Stimulated activated naive CD8-positive, alpha-beta T cell treated with anti-CD3 and anti-CD28 coated beads, Interleukin-15, Interleukin-2, amounts not matched to agents 100 ng/mL and 50 ng/mL, for 24 hours (primary cell): ENCODE measurements at regions not wholly inside any gene's neighbourhood (a gene's known extent, or its start where the extent isn't known, plus 50 kb on each side); places are given as distances from the start of the nearest gene placed in this dataset.

ENCODE experiments used
- H3K27ac Mint-ChIP-seq: one replicate; pipeline ENCODE4 v1.8.0; 2021; ENCODE audit warnings: mild to moderate bottlenecking, mixed read lengths
- H3K27me3 Mint-ChIP-seq: one replicate; pipeline ENCODE4 v1.8.0; 2021; ENCODE audit warnings: mixed read lengths
- H3K36me3 Mint-ChIP-seq: one replicate; pipeline ENCODE4 v1.8.0; 2021; ENCODE audit warnings: low read depth, mixed read lengths
- H3K4me1 Mint-ChIP-seq: one replicate; pipeline ENCODE4 v1.8.0; 2021; ENCODE audit warnings: low read depth, mixed read lengths
- H3K4me3 Mint-ChIP-seq: one replicate; pipeline ENCODE4 v1.8.0; 2021; ENCODE audit warnings: mild to moderate bottlenecking, mixed read lengths
- H3K9me3 Mint-ChIP-seq: one replicate; pipeline ENCODE4 v1.8.0; 2021; ENCODE audit warnings: mixed read lengths

DNA sequence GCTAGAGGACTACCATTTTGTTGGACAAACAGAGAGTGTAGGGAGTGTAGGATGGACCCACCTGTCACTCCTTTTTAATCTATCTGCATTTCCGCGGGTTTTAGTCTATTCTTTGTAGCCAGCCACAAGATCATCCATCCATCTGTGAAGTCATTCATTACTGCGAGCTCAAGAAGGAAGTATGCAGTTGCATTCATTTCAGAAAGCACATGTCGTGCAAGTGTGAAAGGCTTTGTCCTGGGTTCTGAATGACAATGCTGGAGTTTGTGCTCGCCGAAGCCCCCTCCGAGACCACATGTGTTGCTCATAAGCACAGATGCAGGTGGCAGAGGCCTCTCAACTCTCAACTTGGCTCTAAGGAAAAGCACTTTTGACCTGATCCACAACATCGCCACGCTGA is 70.3 kb upstream of the BASP1 start:
- Mint-ChIP-seq H3K9me3 (no peaks in the 10 kb centered on the region), H3K27me3 (peaks cover 3% of the 10 kb centered on the region), H3K4me3 (no peak overlapping the region), H3K27ac (no peak overlapping the region), H3K36me3 (no peaks in the 10 kb centered on the region), H3K4me1 (no peaks in the 10 kb centered on the region)

DNA sequence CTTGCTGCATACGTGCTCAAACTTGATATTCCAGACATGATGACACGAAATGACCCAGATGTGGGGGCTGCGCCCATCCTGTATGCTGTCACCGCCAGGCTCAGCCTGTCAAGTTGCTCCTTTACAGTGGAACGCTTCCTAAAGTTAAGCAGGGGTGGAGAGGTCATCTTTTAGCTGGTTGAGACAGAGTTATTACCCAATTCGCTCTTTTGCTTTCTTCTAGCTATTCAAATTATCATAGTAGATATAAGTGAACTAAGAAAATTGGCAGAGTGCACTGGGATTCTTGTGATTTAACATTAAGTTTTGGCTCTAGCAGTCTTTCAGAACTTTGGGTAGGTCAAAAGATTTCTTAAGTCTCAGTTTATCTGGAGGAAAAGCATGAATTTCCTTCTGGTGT is 69.8 kb upstream of the BASP1 start:
- Mint-ChIP-seq H3K27me3 (no peaks in the 10 kb centered on the region), H3K36me3 (no peaks in the 10 kb centered on the region), H3K27ac (no peak overlapping the region), H3K4me3 (no peak overlapping the region), H3K9me3 (no peaks in the 10 kb centered on the region), H3K4me1 (no peaks in the 10 kb centered on the region)

DNA sequence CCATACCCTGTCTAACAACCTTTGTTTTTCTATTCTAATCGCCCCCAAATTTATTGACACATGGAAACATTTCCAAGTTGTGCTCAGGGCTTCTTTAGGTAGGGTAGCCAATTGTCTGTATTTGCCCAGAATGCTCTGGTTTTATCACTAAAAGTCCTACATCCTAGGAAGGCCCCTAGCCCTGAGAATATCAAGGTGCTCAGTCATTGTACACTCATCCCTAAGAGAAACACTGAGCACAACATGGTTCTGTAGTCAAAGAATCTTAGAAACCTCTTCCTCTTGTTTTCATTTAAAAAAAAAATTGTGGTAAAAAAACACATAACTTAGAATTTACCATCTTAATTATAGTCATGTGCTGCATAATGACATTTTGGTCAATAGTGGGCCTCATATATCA is 69.0 kb upstream of the BASP1 start:
- no peak overlapping the region for H3K27ac Mint-ChIP-seq
- H3K9me3 Mint-ChIP-seq, result no peaks in the 10 kb centered on the region

DNA sequence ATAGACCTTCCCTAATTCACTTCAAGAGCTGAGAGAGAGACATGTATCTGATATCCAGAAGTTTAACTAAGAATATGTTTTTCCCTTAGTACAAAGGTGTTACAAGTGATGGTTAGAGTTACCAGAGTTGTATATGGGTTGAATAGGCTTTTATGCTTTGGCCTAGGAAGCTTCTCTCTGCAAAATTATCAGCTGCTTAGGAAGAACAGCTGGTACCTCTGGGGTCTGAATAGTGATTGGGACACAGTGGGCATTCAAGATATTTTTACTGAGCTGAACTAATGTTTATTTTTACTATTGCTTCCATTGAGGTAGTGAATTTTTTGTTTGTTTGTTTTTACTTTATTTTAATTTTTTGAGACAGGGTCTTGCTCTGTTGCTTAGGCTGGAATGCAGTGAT is 67.6 kb upstream of the BASP1 start:
- H3K27ac Mint-ChIP-seq, result no peak overlapping the region
- no peaks in the 10 kb centered on the region for H3K36me3 Mint-ChIP-seq
- no peaks in the 10 kb centered on the region for H3K9me3 Mint-ChIP-seq
- H3K4me1 Mint-ChIP-seq, result no peaks in the 10 kb centered on the region
- no peaks in the 10 kb centered on the region for H3K27me3 Mint-ChIP-seq
- H3K4me3 Mint-ChIP-seq, result no peak overlapping the region

More for the DNA sequence above, 69.0 kb upstream of the BASP1 start:
- H3K4me3 Mint-ChIP-seq, result no peak overlapping the region
- no peaks in the 10 kb centered on the region for H3K27me3 Mint-ChIP-seq
- no peaks in the 10 kb centered on the region for H3K36me3 Mint-ChIP-seq
- H3K4me1 Mint-ChIP-seq, result no peaks in the 10 kb centered on the region

DNA sequence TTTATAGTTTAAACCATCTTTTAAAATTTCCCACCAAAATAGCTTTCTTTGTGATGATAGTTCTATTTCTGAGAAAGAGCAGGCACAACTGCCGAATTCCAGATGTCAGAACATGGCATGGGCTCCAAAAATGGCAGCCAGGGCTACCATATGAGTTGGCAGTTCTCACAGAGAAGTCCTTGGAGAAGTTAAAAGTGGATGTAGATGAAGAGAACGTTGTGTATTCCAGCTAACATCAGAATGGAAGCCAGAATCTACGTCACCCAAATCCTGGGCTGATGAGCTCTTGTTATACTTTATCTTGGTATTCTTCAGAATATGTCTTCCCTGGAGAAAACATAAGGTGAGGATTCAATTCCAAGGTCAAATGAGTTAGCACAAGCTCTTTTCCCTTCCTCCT is 66.9 kb upstream of the BASP1 start:
- Mint-ChIP-seq H3K36me3 (no peaks in the 10 kb centered on the region), H3K27me3 (no peaks in the 10 kb centered on the region), H3K9me3 (no peaks in the 10 kb centered on the region), H3K4me1 (no peaks in the 10 kb centered on the region), H3K4me3 (no peak overlapping the region), H3K27ac (no peak overlapping the region)

DNA sequence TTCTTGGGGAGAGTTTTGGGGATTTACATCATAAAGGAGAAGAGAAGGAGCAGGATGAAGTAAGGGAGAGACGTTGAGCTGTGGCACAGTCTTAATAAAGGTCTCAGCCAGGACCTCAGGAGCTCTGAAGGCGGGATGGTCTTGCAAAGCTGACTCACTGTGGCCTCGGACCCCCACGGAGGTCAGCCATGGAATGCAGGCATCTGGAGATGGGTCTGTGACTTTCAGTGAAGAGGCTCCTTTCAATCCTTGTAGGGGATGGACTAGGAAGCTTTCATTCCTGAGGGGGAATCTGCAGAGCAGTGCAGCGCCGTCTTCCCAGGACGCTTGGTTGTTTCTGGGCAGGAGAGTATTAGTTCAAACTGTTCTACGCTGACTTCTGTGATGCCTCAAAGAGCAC is 65.7 kb upstream of the BASP1 start:
- no peaks in the 10 kb centered on the region for H3K36me3 Mint-ChIP-seq
- H3K4me3 Mint-ChIP-seq, result no peak overlapping the region
- H3K9me3 Mint-ChIP-seq, result no peaks in the 10 kb centered on the region
- H3K27me3 Mint-ChIP-seq, result no peaks in the 10 kb centered on the region
- H3K4me1 Mint-ChIP-seq, result no peaks in the 10 kb centered on the region
- H3K27ac Mint-ChIP-seq, result no peak overlapping the region

DNA sequence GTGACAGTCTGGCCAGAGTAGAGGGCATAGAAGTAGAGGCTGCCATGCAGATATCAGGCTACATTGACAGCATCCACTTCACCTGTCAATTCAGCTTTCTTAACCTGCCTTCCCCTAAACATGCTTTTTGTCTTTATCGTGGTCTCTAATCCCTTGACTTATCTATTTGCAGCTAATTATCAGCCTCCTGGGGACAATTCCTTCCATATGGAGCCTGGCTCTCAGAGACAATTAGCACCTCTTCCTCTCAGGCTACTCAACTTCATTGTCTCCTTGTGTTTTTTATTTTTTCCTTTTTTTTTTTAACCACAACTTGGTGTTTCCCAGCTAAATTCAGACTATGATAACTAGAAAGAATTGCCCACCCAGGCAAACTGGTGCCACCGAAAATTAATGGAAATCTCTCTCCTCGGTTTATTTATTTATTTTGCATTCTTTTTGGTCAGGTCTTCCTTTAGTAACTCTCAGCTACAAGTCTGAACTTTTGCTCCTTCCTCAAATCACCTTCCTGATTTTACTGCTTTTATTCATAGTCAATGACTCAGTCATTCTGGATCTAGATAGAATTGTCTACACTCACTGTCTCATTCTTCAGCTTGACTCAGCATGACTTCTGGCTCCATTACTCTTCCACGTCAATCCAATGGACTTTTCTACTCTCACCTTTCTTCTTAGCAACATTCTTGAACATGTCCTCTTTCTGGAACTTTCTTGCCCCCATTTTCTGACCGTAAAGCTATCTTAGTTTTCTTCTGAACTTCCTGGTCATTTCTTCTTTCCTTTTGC is 63.0 kb upstream of the BASP1 start:
- Mint-ChIP-seq H3K36me3 (no peaks in the 10 kb centered on the region), H3K27ac (no peak overlapping the region), H3K9me3 (no peaks in the 10 kb centered on the region), H3K4me3 (no peak overlapping the region), H3K4me1 (no peaks in the 10 kb centered on the region), H3K27me3 (peaks cover 3% of the 10 kb centered on the region)

DNA sequence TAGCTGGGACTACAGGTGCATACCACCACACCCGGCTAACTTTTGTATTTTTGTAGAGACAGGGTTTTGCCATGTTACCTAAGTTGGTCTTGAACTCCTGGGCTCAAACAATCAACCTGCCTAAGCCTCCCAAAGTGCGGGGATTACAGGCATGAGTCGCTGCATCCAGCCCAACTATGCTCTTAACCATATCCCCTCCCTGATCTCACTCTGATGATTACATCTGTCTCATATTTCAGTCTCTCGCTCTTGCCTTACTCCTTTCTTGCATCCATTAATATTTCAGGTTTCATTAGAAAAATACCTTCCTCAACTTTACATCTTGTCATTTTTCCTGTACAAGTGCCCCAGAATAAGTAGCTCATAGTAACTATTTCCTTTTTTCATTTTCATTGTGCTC is 61.0 kb upstream of the BASP1 start:
- H3K27ac Mint-ChIP-seq, result no peak overlapping the region
- no peaks in the 10 kb centered on the region for H3K4me1 Mint-ChIP-seq
- no peaks in the 10 kb centered on the region for H3K9me3 Mint-ChIP-seq
- peaks cover 3% of the 10 kb centered on the region for H3K27me3 Mint-ChIP-seq
- H3K4me3 Mint-ChIP-seq, result no peak overlapping the region
- H3K36me3 Mint-ChIP-seq, result no peaks in the 10 kb centered on the region

DNA sequence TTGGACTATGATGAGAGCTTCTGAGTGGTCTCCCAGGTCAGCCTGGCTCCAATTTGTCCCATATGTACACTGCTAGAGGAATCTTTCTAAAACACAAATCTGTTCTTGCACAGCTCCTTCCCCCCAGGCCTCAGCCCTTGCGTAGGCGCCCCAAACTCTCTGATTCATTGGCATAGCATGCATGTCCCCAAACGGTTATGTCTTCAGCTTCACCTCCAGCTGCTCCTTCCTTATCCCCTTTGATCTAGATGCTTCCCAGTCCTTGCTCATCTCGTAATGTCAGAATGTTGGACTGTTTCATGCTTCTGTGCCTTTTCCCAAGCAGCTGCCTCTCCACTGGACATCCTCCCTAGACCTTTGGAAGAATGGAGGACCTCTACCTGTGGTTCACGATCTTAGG is 60.1 kb upstream of the BASP1 start:
- no peak overlapping the region for H3K27ac Mint-ChIP-seq
- no peaks in the 10 kb centered on the region for H3K9me3 Mint-ChIP-seq
- H3K36me3 Mint-ChIP-seq, result no peaks in the 10 kb centered on the region
- no peaks in the 10 kb centered on the region for H3K4me1 Mint-ChIP-seq
- peaks cover 3% of the 10 kb centered on the region for H3K27me3 Mint-ChIP-seq
- H3K4me3 Mint-ChIP-seq, result no peak overlapping the region

DNA sequence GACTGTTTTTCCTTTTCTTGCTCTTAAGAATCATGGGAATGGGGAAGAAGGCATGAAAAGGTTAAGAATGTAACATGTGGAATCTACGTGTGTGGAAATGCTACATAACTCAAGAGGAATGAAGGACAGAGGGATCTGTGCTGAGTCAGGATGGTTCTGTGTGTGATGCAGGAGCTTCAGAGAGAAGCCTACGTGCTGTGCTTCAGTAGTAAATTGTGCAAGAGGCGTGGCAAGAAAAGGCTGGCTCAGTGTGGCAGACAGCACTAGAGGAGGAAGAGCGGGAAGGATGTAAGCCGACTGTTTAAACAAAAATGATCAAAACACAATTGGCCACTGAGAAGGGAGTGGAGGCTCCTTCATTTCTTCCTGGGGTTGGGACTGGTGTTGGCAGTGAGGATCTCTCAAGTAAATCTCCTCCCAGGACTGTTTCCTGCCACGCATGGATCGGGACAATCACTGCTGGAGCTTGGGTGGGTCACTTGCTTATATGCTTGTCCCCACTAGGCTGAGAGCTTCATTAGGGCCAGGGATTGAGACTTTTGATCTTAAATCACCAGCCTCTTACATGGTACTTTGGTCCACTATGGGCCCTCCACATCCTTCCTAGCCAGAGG is 59.4 kb upstream of the BASP1 start:
- H3K36me3 Mint-ChIP-seq, result no peaks in the 10 kb centered on the region
- H3K27me3 Mint-ChIP-seq, result peaks cover 3% of the 10 kb centered on the region
- H3K4me1 Mint-ChIP-seq, result no peaks in the 10 kb centered on the region
- no peak overlapping the region for H3K4me3 Mint-ChIP-seq
- H3K9me3 Mint-ChIP-seq, result no peaks in the 10 kb centered on the region
- H3K27ac Mint-ChIP-seq, result no peak overlapping the region

DNA sequence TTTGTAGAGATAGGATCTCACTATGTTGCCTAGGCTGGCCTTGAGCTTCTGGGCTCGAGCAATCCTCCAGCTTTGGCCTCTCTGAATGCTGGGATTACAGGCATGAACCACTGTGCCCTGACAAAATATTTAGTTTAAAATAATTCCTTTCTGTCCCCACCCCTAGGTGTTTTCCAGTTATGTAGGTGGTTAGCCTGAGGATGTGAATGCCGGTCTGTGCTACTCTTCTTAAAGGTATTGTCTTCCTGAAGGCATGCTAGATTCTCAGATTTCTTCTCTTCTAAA is 56.7 kb upstream of the BASP1 start:
- H3K4me3 Mint-ChIP-seq, result no peak overlapping the region
- H3K27me3 Mint-ChIP-seq, result peaks cover 3% of the 10 kb centered on the region
- H3K4me1 Mint-ChIP-seq, result no peaks in the 10 kb centered on the region
- H3K9me3 Mint-ChIP-seq, result no peaks in the 10 kb centered on the region
- no peak overlapping the region for H3K27ac Mint-ChIP-seq
- no peaks in the 10 kb centered on the region for H3K36me3 Mint-ChIP-seq

DNA sequence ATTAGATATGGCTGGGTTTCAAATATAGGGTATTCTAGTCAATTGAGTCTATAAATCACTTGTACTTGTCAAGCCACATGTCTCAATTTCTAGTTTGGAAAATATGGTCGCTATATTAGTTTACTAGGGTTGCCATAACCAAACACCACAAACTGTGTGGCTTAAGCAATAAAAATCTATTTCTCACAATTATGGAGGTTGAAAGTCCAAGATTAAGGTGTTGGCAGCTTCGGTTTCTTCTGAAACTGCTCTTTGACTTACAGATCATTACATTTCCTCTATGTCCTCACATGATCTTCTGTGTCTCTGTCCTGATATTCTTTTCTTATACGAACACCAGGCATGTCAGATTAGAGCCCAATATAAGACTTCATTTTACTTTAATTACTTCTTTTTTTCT is 55.8 kb upstream of the BASP1 start:
- Mint-ChIP-seq H3K27ac (no peak overlapping the region), H3K4me1 (no peaks in the 10 kb centered on the region), H3K9me3 (no peaks in the 10 kb centered on the region), H3K36me3 (no peaks in the 10 kb centered on the region), H3K27me3 (peaks cover 3% of the 10 kb centered on the region), H3K4me3 (no peak overlapping the region)

DNA sequence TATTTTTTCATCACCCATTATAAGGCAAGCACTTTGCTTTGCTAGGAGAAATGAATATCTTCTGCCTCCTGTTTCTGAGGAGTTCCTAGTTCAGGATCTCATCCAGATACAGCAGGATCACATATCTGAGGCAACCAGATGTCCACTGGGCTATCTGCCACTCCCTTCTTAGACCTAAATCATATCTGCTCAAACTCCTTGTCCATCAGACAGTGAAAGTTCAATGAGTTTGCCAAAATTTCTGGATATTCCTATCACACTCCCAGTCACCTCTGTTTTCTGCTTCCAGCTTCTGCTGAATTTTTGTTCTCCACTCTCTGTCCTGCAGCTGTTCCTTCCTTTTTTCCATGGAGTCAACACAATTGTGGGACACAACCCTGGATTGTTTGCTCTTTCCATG is 54.2 kb upstream of the BASP1 start:
- no peaks in the 10 kb centered on the region for H3K9me3 Mint-ChIP-seq
- no peaks in the 10 kb centered on the region for H3K36me3 Mint-ChIP-seq
- no peaks in the 10 kb centered on the region for H3K4me1 Mint-ChIP-seq
- no peak overlapping the region for H3K4me3 Mint-ChIP-seq
- H3K27me3 Mint-ChIP-seq, result no peaks in the 10 kb centered on the region
- H3K27ac Mint-ChIP-seq, result no peak overlapping the region

DNA sequence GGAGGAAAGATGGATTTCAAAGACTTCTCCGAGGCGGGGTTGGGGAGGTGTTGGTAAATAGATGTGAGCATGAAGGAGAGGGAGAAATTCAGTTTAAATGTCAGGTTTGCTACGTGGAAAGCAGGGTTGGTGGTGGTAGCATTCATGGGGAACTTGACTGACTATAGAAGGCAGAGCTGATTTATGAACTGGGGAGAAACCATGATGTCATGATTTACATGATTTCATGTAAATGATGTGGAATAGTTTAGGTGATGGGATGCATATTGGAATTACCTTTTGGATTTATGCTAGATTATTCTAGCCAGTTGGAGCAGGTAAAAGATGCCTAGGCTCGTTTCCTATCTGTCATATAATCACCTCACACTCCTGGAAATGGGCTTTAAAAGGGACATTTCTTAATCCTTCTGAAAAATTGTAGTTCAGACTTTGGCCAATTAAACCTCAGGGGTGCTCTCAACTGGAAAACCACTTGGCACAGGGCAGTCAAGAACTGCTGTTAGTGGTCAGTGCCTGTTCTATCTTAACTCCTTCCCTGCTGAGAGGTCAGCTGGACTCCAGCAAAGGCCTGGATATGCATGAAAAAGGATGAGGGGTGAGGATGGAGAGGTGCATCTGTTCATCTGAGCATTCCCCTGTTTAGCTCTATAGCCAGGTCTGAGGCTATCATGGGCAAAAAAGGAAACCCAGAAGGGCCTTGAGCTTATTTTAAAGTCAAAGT is 50.1 kb upstream of the BASP1 start:
- Mint-ChIP-seq H3K4me1 (no peaks in the 10 kb centered on the region), H3K27ac (no peak overlapping the region), H3K9me3 (no peaks in the 10 kb centered on the region), H3K27me3 (peaks cover 4% of the 10 kb centered on the region), H3K4me3 (no peak overlapping the region), H3K36me3 (no peaks in the 10 kb centered on the region)
